ENCODE measurements at regions not wholly inside any gene's neighbourhood (a gene's known extent, or its start where the extent isn't known, plus 50 kb on each side); places are given as distances from the start of the nearest gene placed in this dataset.

- DNase-seq (ENCODE audit: low spot score) (no peak), ATAC-seq (ENCODE audit: low FRiP score) (no peak)
- TF ChIP-seq, protein P1, sequence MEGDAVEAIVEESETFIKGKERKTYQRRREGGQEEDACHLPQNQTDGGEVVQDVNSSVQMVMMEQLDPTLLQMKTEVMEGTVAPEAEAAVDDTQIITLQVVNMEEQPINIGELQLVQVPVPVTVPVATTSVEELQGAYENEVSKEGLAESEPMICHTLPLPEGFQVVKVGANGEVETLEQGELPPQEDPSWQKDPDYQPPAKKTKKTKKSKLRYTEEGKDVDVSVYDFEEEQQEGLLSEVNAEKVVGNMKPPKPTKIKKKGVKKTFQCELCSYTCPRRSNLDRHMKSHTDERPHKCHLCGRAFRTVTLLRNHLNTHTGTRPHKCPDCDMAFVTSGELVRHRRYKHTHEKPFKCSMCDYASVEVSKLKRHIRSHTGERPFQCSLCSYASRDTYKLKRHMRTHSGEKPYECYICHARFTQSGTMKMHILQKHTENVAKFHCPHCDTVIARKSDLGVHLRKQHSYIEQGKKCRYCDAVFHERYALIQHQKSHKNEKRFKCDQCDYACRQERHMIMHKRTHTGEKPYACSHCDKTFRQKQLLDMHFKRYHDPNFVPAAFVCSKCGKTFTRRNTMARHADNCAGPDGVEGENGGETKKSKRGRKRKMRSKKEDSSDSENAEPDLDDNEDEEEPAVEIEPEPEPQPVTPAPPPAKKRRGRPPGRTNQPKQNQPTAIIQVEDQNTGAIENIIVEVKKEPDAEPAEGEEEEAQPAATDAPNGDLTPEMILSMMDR (IDR thresholded peaks at IDR 0.05), result no peak
These were observed 244.8 kb upstream of the IRX2 start for GRCh38 chr5:2996248-2996647.

- TF ChIP-seq, protein P1 (IDR thresholded peaks at IDR 0.05), result no peak
- ATAC-seq (ENCODE audit: low FRiP score), result no peak
- no peak for DNase-seq (ENCODE audit: low spot score)
These were observed 244.2 kb upstream of the IRX2 start for GRCh38 chr5:2995667-2996066.

DNA sequence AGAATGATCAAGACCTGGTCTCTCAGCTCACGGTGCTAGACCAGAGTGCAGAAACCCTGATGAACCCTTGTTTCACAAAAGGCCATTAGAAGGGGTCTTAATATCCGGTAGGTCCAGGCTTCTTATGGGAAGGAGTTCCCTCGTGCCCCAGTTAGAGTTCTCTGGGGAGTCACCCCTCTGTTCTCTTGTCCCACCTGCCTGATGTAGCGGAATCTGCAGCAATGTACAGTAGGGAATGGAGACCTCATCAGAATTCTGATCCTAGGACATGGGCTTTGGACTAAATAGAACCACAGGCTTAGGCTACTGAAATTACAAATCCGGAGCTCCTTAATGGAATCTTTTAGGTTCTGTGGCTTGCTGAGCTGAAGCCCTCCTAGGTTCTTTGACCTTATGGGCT lies 243.6 kb upstream of the IRX2 start:
- no peak for ATAC-seq (ENCODE audit: low FRiP score)
- TF ChIP-seq, protein P1 (IDR thresholded peaks at IDR 0.05), result no peak
- DNase-seq (ENCODE audit: low spot score), result no peak

GRCh38 chr5:2993771-2994170 lies 242.3 kb upstream of the IRX2 start:
- ATAC-seq (ENCODE audit: low FRiP score), result no peak
- TF ChIP-seq, protein P1 (IDR thresholded peaks at IDR 0.05), result no peak
- DNase-seq (ENCODE audit: low spot score), result no peak

GRCh38 chr5:2993301-2993700 lies 241.8 kb upstream of the IRX2 start:
- DNase-seq (ENCODE audit: low spot score) (no peak), ATAC-seq (ENCODE audit: low FRiP score) (no peak)
- TF ChIP-seq, protein P1 (IDR thresholded peaks at IDR 0.05), result no peak

DNA sequence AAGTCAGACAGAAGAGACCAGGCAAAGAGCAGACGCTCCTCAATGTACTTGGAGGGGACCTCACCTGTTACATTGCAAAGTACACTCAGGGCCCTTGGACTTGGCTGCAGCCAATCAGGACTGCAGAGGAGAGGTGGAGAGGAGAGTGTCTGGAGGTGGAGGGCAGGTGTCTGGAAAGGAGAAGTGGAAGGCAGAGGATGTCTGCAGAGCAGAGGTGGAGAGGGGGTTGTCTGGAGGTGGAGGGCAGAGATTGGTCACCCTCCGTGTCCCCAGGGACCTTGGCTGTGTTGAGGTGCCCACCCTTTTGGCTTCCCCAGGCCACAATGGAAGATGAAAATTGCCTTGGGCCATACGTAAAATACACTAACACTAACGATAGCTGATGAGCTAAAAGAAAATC lies 241.3 kb upstream of the IRX2 start:
- ATAC-seq (ENCODE audit: low FRiP score) (no peak), DNase-seq (ENCODE audit: low spot score) (no peak)
- TF ChIP-seq, protein P1 (IDR thresholded peaks at IDR 0.05), result no peak

DNA sequence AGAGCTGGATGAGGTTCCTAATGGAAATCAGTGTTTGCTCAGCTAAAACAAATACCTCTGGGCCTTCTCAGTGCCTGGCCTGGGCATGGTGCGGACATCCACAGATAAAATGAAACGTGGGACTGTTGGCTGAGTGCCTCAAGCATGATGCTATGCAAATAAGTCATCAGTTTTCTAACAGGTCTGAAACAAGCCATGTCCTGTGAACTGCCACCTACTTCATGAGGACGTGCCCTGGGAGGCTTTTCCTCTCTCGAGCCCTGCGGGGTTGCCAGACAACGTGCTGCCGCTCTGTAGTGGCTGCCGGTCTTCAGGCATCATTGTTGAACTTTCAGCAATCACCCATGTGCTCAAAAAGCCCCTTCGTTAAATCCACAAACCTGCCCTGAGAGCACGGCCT lies 240.4 kb upstream of the IRX2 start:
- ATAC-seq (ENCODE audit: low FRiP score), result no peak
- DNase-seq (ENCODE audit: low spot score), result no peak

More for the DNA sequence above, 240.4 kb upstream of the IRX2 start:
- TF ChIP-seq, protein P1 (IDR thresholded peaks at IDR 0.05), result no peak
